PC-3 (cell line): ENCODE measurements at regions not wholly inside any gene's neighbourhood (a gene's known extent, or its start where the extent isn't known, plus 50 kb on each side); places are given as distances from the start of the nearest gene placed in this dataset.

Source experiments
- ATAC-seq: fragments of 200-7000 bp; cut with Tn5 transposase; 2 replicates; pipeline ENCODE4 v1.9.1; 2020; ENCODE audit warnings: mild to moderate bottlenecking, moderate library complexity
- BruUV-seq: library from RNA; stranded (reverse); fragments of 400-500 nt; replicated peaks from 2 replicates; lab custom pipeline; 2021; lab: Mats Ljungman, UMichigan
- CTCF ChIA-PET: fragments of 300-600 bp; sonication (Branson Sonifier 250); formaldehyde crosslinking; loops from one replicate; lab custom pipeline; 2022; ENCODE audit warnings: antibody characterized with exemption; lab: Charles Lee
- POLR2A ChIA-PET: fragments of 300-600 bp; sonication (Branson Sonifier 250); formaldehyde crosslinking; loops from one replicate; lab custom pipeline; 2022; ENCODE audit warnings: antibody characterized with exemption; ENCODE audit not compliant: unreplicated experiment; lab: Charles Lee
- DNase-seq: peaks from one replicate; pipeline ENCODE4 v3.0.0-alpha.2; 2015
- H2AFZ ChIP-seq: fragments of 300-600 bp; sonication (generic); 2 replicates; pipeline ENCODE4 v1.6.0; 2016; ENCODE audit warnings: antibody characterized with exemption, low read length
- H3F3A ChIP-seq: fragments of 300-600 bp; sonication (generic); one replicate; pipeline ENCODE4 v1.6.0; 2017; ENCODE audit warnings: antibody characterized with exemption, low read length, control low read depth, mild to moderate bottlenecking; ENCODE audit not compliant: unreplicated experiment
- H3K27ac ChIP-seq: fragments of 300-600 bp; sonication (generic); 2 replicates; pipeline ENCODE4 v1.5.1; 2016; ENCODE audit warnings: mild to moderate bottlenecking, low read length
- H3K27me3 ChIP-seq: fragments of 300-600 bp; sonication (generic); 2 replicates; pipeline ENCODE4 v1.6.1; 2016; ENCODE audit warnings: low read length, mixed read lengths
- H3K36me3 ChIP-seq: fragments of 300-600 bp; sonication (generic); 2 replicates; pipeline ENCODE4 v1.6.1; 2016; ENCODE audit warnings: low read depth, mixed run types, low read length, mixed read lengths
- H3K4me1 ChIP-seq: fragments of 300-600 bp; sonication (generic); 2 replicates; pipeline ENCODE4 v1.5.1; 2016; ENCODE audit warnings: low read length; ENCODE audit not compliant: insufficient read depth
- H3K4me2 ChIP-seq: fragments of 300-600 bp; sonication (generic); 2 replicates; pipeline ENCODE4 v1.6.0; 2016; ENCODE audit warnings: low read length
- H3K4me3 ChIP-seq: fragments of 300-600 bp; sonication (generic); 2 replicates; pipeline ENCODE4 v1.5.1; 2016; ENCODE audit warnings: mild to moderate bottlenecking, low read length, mixed read lengths
- H3K79me2 ChIP-seq: fragments of 300-600 bp; sonication (generic); 2 replicates; pipeline ENCODE4 v1.6.1; 2017; ENCODE audit warnings: low read length, mixed read lengths
- H3K9ac ChIP-seq: fragments of 300-600 bp; sonication (generic); 2 replicates; pipeline ENCODE4 v1.6.0; 2016; ENCODE audit warnings: mild to moderate bottlenecking, low read length
- H3K9me2 ChIP-seq: fragments of 300-600 bp; sonication (generic); replicated peaks from 2 replicates; pipeline ENCODE4 v1.6.1; 2016; ENCODE audit warnings: mixed run types, low read length, mixed read lengths
- H3K9me3 ChIP-seq: fragments of 300-600 bp; sonication (generic); 2 replicates; pipeline ENCODE4 v1.6.1; 2016; ENCODE audit warnings: low read length, mixed read lengths
- H4K20me1 ChIP-seq: fragments of 300-600 bp; sonication (generic); 2 replicates; pipeline ENCODE4 v1.6.1; 2016; ENCODE audit warnings: low read length, mixed read lengths
- EZH2 ChIP-seq: fragments of 300-600 bp; sonication (generic); IDR thresholded peaks from one replicate; pipeline ENCODE4 v1.6.1; 2017; ENCODE audit warnings: antibody characterized with exemption, mild to moderate bottlenecking, low read length; ENCODE audit not compliant: unreplicated experiment
- EZH2phosphoT487 ChIP-seq: fragments of 300-600 bp; sonication (generic); IDR thresholded peaks from 2 replicates; pipeline ENCODE4 v1.6.1; 2018; ENCODE audit warnings: mild to moderate bottlenecking, antibody characterized with exemption, low read length, borderline replicate concordance
- intact Hi-C: fragments of 100-400 bp; cut with micrococcal nuclease; formaldehyde crosslinking; loops from 2 replicates; pipeline ENCODE4 v1.9.0; 2023
- TF ChIP-seq, protein P1 (sequence below): fragments of 300-600 bp; sonication (generic); conservative IDR thresholded peaks from 2 replicates; pipeline ENCODE4 v1.5.1; 2017; ENCODE audit warnings: antibody characterized with exemption, low read depth, mild to moderate bottlenecking, low read length

DNA sequence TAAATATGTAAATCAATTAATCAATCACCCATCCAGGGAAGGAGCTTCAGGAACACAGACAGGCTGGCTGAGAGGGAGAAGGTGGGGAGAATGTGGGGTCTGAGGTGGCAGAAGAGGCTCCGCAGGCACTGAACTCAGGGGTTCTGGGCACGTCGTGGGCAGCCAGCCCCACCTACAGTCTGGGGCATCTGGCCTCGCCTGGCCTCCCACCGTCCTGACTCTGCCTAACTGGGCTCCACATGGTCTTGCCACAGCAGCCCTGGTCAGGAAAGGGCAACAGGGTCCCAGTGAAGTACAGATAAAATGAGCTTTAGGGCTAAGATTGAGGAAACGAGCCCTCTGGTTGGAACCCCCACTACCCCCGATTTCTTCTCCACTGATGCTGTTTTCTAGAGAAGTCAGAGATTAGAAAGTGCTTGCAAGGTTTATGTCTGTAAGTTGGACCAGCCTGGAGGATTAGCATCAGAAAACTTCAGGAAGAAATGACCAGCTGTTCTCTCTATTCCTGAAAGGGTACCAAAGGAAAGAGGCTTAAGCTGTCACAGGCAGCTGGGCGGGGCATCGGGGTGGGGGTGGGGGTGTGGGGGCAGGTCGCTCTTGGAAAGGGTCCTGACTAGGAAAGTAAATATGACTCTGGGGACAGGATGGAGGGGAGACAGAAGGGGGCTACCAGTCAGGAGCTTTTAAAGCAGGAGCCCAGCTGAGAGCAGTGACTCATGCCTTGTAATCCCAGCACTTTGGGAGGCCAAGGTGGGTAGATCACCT lies 261.7 kb downstream of the BUD13 start:
- no peak for TF ChIP-seq EZH2
- TF ChIP-seq EZH2phosphoT487, result no peak
- TF ChIP-seq, protein P1, sequence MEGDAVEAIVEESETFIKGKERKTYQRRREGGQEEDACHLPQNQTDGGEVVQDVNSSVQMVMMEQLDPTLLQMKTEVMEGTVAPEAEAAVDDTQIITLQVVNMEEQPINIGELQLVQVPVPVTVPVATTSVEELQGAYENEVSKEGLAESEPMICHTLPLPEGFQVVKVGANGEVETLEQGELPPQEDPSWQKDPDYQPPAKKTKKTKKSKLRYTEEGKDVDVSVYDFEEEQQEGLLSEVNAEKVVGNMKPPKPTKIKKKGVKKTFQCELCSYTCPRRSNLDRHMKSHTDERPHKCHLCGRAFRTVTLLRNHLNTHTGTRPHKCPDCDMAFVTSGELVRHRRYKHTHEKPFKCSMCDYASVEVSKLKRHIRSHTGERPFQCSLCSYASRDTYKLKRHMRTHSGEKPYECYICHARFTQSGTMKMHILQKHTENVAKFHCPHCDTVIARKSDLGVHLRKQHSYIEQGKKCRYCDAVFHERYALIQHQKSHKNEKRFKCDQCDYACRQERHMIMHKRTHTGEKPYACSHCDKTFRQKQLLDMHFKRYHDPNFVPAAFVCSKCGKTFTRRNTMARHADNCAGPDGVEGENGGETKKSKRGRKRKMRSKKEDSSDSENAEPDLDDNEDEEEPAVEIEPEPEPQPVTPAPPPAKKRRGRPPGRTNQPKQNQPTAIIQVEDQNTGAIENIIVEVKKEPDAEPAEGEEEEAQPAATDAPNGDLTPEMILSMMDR, result no peak
- intact Hi-C loops, result no loop called here
- no TSS peak for BruUV-seq
- H3K9me2 ChIP-seq, result no peaks in the 10 kb centered on the region
- no peak overlapping the region for H2AFZ ChIP-seq
- ChIA-PET CTCF (no interaction called here), POLR2A (no interaction called here)
- H3K4me1 ChIP-seq, result no peaks in the 10 kb centered on the region
- H3K79me2 ChIP-seq, result no peaks in the 10 kb centered on the region
- ATAC-seq (no peak), DNase-seq (no peak)
- peaks cover 45% of the 10 kb centered on the region for H3K27me3 ChIP-seq
- H3K9me3 ChIP-seq, result no peaks in the 10 kb centered on the region
- no peaks in the 10 kb centered on the region for H3K36me3 ChIP-seq
- no peak overlapping the region for H3K9ac ChIP-seq
- no peak overlapping the region for H3K27ac ChIP-seq
- no peak overlapping the region for H3K4me2 ChIP-seq
- no peak overlapping the region for H3K4me3 ChIP-seq
- no peaks in the 10 kb centered on the region for H4K20me1 ChIP-seq
- H3F3A ChIP-seq, result no peaks in the 10 kb centered on the region

DNA sequence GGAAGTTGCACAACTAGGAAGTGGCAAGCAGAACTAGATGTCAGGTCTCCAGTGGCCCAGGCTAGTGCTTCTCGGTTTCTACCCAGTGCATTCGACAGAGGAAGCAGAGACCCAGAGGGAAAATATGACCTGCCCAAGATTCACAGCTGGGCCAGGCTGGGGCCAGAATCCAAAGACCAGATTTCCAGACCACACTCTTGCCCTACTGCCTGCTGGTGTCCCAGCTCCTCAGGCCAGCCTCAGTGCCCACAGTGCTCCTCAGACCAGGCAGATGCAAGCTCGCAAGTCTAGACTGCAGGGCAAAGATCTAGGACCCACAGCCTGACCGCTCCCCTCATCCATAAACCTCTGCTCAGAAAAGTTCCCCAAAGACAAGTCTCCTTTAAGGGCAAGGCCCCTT lies 262.6 kb downstream of the BUD13 start:
- ATAC-seq (no peak), DNase-seq (no peak)
- H3K9me2 ChIP-seq, result no peaks in the 10 kb centered on the region
- intact Hi-C loops, result no loop called here
- H3F3A ChIP-seq, result no peaks in the 10 kb centered on the region
- no peaks in the 10 kb centered on the region for H3K36me3 ChIP-seq
- H3K27ac ChIP-seq, result no peak overlapping the region
- H3K4me2 ChIP-seq, result no peak overlapping the region
- H2AFZ ChIP-seq, result no peak overlapping the region
- ChIA-PET POLR2A (no interaction called here), CTCF (no interaction called here)
- H3K4me1 ChIP-seq, result no peaks in the 10 kb centered on the region
- TF ChIP-seq, protein P1, result no peak
- TF ChIP-seq EZH2 (no peak), EZH2phosphoT487 (no peak)
- no peaks in the 10 kb centered on the region for H3K79me2 ChIP-seq
- H3K9ac ChIP-seq, result no peak overlapping the region
- H3K27me3 ChIP-seq, result peaks cover 54% of the 10 kb centered on the region
- H3K4me3 ChIP-seq, result no peak overlapping the region
- no peaks in the 10 kb centered on the region for H3K9me3 ChIP-seq
- BruUV-seq, result no TSS peak
- H4K20me1 ChIP-seq, result no peaks in the 10 kb centered on the region

DNA sequence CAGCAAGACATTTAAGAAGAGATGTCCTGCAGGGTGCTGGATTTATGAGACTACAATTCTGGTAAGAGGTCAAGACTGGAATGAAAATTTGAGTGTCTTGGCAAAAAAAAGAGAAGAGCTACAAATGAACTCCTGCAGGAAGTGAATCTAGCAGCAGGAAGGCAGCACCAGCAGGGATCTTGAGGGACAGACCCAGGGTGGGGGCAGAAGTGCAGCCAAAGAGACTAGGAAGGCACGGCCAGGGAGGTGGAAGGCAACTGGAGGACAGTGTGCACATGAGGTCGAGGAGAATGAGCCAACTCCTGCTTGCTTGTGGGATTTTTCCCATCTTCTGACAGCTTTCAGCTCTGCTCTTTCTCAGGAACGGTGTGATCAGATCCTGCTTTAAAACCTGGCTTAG lies 263.2 kb downstream of the BUD13 start:
- BruUV-seq, result no TSS peak
- CTCF ChIA-PET, result interaction anchor here (0.7 kb wide), 1 partner anchor 132 kb away, joined by 4 read pairs; no protein-coding TSS in a partner anchor

More for the DNA sequence above, 263.2 kb downstream of the BUD13 start:
- intact Hi-C loops, result no loop called here
- no peaks in the 10 kb centered on the region for H3K79me2 ChIP-seq
- no peaks in the 10 kb centered on the region for H3F3A ChIP-seq
- H2AFZ ChIP-seq, result no peak overlapping the region
- H3K27ac ChIP-seq, result no peak overlapping the region
- POLR2A ChIA-PET, result no interaction called here
- TF ChIP-seq EZH2, result no peak
- no peak for TF ChIP-seq EZH2phosphoT487
- TF ChIP-seq, protein P1, result no peak
- H3K9ac ChIP-seq, result no peak overlapping the region
- H4K20me1 ChIP-seq, result no peaks in the 10 kb centered on the region
- H3K27me3 ChIP-seq, result peaks cover 60% of the 10 kb centered on the region
- no peak overlapping the region for H3K4me2 ChIP-seq
- H3K4me1 ChIP-seq, result no peaks in the 10 kb centered on the region
- DNase-seq (no peak), ATAC-seq (no peak)
- H3K9me2 ChIP-seq, result no peaks in the 10 kb centered on the region
- no peaks in the 10 kb centered on the region for H3K9me3 ChIP-seq
- H3K4me3 ChIP-seq, result no peak overlapping the region
- no peaks in the 10 kb centered on the region for H3K36me3 ChIP-seq
